GM19455 (cell line): ENCODE measurements at regions not wholly inside any gene's neighbourhood (a gene's known extent, or its start where the extent isn't known, plus 50 kb on each side); places are given as distances from the start of the nearest gene placed in this dataset.

Source experiments
- ATAC-seq: cut with Tn5 transposase; IDR thresholded peaks from one replicate; pipeline ENCODE4 v1.9.1; 2021; ENCODE audit not compliant: unreplicated experiment

DNA sequence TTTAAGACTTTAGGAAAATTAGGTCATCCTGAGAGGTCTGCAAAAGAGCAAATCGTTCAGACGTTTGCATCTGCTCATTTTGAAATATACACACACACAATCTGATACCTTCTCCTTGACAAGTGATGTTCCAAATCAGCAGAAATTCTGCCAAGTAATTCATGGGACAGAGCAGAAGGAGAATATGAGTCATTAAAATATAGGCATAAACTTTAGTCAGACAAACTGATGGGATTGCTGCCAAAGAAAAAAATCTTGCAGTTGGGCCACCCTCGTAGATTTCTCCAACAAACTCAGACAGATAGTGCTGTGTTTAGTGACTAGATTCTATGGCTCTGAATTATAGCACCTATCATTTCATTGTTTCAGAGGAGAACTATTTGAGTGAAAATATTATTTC, 336.3 kb downstream of the NYAP2 start:
- no peak for ATAC-seq

DNA sequence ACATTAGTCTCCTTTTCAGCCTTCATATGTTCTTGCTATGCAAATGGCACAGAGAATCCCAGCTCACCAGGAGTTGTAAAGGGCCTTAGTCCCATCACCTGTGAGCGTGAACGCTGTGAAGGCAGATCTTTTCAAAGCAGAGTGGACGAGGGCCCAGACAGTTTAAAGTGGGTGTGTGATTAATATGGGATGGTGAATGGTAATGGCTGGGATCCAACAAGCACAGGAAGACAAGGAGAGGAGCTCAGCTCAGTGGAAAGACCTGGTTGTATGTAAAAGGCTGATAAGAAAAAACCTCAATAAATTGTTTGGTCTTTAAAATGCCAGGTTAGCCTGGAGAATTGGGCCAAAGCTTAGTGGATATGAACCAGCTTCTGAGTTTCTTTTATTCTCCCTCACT, 326.2 kb downstream of the NYAP2 start:
- ATAC-seq, result no peak
